GM19240 (cell line): ENCODE measurements at regions not wholly inside any gene's neighbourhood (a gene's known extent, or its start where the extent isn't known, plus 50 kb on each side); places are given as distances from the start of the nearest gene placed in this dataset.

Source experiments
- DNase-seq: peaks from one replicate; pipeline ENCODE4 v3.0.0; 2011; ENCODE audit warnings: low spot score; ENCODE audit not compliant: insufficient read length

DNA sequence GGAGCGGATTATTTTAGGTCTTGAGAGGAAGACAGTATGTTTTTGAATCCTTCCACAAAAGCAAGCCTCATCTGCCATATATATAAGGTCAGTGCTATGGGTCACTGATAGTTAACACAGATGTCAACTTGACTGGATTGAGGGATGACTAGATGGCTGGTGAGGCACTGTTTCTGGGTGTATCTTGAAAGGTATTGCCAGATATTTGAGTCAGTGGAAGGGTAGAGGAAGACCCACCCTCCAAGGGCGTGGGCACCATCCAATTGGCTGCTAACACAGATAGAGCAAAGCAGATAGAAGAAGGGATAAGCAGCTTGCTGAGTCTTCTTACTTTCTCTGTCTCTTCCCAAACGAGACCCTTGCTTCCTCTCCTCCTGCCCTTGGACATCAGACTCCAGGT lies 185.0 kb upstream of the BTG1 start:
- DNase-seq = no peak

- no peak for DNase-seq
Measured at GRCh38 chr12:92326877-92327276, 181.2 kb upstream of the BTG1 start.

DNA sequence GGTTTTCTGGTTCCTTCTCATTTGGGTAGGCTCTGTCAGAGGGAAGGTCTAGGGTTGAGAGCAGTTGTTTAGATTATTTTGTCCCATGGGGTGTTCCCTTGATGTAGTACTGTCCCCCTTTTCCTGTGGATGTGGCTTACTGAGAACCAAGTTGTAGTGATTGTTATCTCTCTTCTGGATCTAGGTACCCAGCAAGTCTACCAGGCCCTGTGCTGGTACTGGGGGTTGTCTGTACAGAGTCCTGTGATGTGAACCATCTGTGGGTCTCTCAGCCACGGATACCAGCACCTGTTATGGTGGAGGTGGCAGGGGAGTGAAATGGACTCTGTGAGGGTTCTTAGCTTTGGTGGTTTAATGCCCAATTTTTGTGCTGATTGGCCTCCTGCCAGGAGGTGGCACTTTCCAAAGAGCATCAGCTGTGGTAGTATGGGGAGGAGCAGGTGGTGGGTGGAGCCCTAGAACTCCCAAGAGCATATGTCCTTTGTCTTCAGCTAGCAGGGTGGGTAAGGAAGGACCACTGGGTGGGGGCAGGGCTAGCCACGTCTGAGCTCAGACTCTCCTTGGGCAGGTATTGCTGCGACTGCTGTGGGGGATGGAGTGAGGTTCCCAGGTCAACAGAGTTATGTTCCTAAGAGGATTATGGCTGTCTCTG lies 179.3 kb upstream of the BTG1 start:
- DNase-seq = no peak

GRCh38 chr12:92312463-92312964 lies 166.9 kb upstream of the BTG1 start:
- DNase-seq = no peak

GRCh38 chr12:92304371-92305055 lies 158.9 kb upstream of the BTG1 start:
- DNase-seq = no peak

DNA sequence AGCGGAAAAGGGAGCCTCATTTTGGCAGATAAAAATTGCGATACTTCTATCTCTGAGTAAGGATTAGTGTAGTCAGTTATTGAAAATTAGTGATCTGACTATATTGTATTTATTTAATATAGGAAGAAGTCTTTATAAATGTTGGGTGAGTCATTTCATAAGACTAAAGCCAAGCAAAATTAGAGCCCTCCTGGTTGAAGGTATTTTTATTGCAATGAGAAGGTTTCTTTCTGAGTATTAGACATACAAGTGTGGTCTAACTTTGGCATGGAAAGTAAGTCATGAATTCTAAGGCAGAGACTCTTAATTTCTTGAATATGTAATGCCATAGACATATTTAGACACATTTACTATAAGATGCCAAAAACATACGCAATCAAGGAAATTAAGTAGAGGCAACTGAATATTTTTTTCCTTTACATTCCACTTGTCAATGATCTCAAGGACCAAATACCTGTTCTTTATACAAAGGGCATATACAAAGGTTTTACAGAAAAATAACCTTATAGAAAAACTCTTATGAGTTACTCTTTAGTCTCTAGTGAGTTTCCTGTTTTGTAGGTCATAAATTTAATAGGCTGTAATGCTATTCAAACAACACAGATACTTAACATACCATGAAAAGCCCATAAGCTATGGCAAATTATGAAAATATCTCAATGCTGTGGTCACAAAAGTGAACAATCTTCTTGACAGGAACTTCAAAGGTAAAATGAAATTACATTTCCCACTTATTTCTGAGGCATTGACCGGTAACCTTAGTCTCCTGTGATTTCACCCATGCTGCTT lies 156.6 kb upstream of the BTG1 start:
- no peak for DNase-seq

DNA sequence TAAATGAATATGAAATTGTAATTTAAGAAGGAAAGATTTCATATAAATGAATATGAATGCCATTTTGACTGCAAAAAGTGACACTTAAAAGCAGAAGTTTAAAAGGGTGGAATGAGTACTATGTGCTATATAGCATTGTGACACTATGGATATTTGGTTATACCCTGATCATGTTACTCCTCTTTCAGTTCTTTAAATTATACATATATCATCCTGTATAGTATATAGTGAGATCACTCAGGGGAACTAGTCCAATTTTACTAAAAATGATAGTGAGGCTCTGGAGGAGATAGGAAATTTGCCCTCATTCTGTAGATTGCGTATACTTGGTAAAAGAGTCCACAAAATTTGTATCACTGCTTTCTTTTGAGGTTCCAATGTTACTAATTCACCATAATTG lies 155.7 kb upstream of the BTG1 start:
- DNase-seq = no peak

- no peak for DNase-seq
Measured at GRCh38 chr12:92300777-92301176, 155.1 kb upstream of the BTG1 start.

GRCh38 chr12:92299744-92300143 lies 154.1 kb upstream of the BTG1 start:
- no peak for DNase-seq

- DNase-seq = no peak
Measured at GRCh38 chr12:92299344-92299743, 153.7 kb upstream of the BTG1 start.

GRCh38 chr12:92297932-92298696 lies 152.5 kb upstream of the BTG1 start:
- DNase-seq = no peak

DNA sequence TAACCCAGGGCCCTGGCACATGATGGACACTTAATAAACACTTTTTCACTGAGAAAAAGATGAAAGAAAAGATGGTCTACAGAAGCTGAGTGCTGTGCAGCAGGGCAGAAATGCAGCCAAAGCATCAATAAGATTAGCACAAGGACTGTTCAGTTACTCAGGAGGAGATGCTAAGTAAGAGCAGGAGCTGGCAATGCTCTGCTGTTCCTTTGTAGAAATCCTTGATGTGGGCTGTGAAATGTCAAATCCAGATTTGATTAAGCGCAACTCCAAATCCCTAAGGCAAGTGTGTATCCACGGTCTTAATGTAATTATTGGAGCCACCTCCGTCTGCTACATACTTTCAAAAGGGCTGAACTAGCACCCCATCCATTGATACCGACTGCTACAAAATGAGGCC lies 151.8 kb upstream of the BTG1 start:
- DNase-seq = no peak

- DNase-seq = no peak
Measured at GRCh38 chr12:92295523-92295922, 149.9 kb upstream of the BTG1 start.

GRCh38 chr12:92294676-92295440 lies 149.2 kb upstream of the BTG1 start:
- no peak for DNase-seq

DNA sequence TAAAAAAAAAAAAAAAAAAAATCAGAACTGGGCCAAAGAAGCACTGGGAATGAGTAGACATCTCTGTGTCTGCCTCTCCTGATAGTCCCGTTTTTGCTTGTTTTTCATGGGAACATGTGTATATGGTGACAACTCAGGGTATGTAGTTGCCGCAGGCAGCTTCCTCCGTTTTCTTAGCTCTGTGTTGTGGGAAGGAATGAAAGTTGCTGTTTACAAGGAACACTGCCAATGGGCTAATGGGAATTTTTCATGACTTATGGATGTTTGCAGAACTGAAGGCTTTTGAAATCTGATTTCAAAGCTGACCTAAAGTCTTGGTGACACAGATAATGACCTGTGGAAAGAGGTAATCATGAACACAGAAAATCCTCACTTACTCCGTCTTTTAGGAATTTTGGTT lies 146.4 kb upstream of the BTG1 start:
- DNase-seq = no peak

DNA sequence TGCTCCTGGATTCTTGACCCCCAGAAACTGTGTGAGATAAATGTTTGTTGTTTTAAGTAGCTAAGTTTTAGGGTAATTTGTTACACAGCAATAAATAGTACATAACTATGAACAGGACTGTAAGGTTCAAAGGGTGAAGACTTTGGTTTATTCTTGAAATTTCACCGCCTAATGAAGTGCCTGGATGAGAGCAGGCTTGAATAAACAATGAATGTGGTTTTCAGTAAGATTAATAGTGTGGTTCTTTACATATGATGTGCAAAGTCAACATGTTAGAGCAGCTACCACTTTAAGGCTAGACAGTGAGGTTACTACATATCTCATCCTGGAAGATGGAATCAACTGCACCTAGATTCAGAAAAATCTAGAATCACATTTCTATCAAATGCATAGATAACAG lies 145.2 kb upstream of the BTG1 start:
- no peak for DNase-seq

- no peak for DNase-seq
Measured at GRCh38 chr12:92290350-92290695, 144.7 kb upstream of the BTG1 start.

GRCh38 chr12:92289629-92290349 lies 144.1 kb upstream of the BTG1 start:
- DNase-seq = no peak

DNA sequence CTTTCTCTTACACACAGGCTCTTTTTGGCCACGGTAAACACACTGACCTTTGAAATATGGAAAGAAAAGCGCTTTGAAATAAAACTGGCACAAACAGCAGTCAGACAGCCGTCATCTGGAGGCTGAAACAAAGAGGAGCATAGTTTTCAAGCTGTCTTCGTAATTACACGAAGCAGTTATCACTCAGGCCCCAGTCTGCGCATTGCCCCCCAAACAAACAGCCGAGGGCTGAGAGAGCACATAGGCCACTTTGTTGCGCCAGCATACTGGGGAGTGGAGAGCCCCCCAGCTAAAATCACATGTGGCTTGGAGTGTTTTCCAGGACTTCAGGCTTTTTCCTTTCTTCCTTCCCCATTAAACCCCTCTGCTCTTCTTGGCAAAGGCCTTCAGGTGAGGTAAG lies 142.9 kb upstream of the BTG1 start:
- no peak for DNase-seq

GRCh38 chr12:92278378-92278828 lies 132.8 kb upstream of the BTG1 start:
- no peak for DNase-seq
